ENCODE measurements at regions not wholly inside any gene's neighbourhood (a gene's known extent, or its start where the extent isn't known, plus 50 kb on each side); places are given as distances from the start of the nearest gene placed in this dataset.

GRCh38 chr9:129377181-129377580, 199.1 kb upstream of the IER5L start:
- no peak for DNase-seq

GRCh38 chr9:129375845-129376244, 197.8 kb upstream of the IER5L start:
- DNase-seq = no peak

GRCh38 chr9:129374651-129375050, 196.6 kb upstream of the IER5L start:
- no peak for DNase-seq

GRCh38 chr9:129374231-129374630, 196.2 kb upstream of the IER5L start:
- DNase-seq = no peak

- DNase-seq = no peak
Observed at GRCh38 chr9:129373361-129373760, 195.3 kb upstream of the IER5L start.

GRCh38 chr9:129370770-129371169, 192.7 kb upstream of the IER5L start:
- DNase-seq = no peak

GRCh38 chr9:129368444-129368978, 190.4 kb upstream of the IER5L start:
- no peak for DNase-seq

GRCh38 chr9:129367287-129367686, 189.2 kb upstream of the IER5L start:
- no peak for DNase-seq

- no peak for DNase-seq
Observed at GRCh38 chr9:129365196-129365595, 187.1 kb upstream of the IER5L start.

- DNase-seq = no peak
Observed at GRCh38 chr9:129363216-129363873, 185.3 kb upstream of the IER5L start.

GRCh38 chr9:129362287-129363000, 184.4 kb upstream of the IER5L start:
- no peak for DNase-seq

- DNase-seq = no peak
Observed at GRCh38 chr9:129361196-129361595, 183.1 kb upstream of the IER5L start.

GRCh38 chr9:129359916-129360536, 182.0 kb upstream of the IER5L start:
- no peak for DNase-seq

- no peak for DNase-seq
Observed at GRCh38 chr9:129359162-129359811, 181.2 kb upstream of the IER5L start.

- DNase-seq = no peak
Observed at GRCh38 chr9:129358621-129359154, 180.6 kb upstream of the IER5L start.

GRCh38 chr9:129357773-129358245, 179.7 kb upstream of the IER5L start:
- DNase-seq = no peak

- DNase-seq = no peak
Observed at GRCh38 chr9:129356871-129357772, 179.1 kb upstream of the IER5L start.

- no peak for DNase-seq
Observed at GRCh38 chr9:129355631-129356030, 177.6 kb upstream of the IER5L start.

GRCh38 chr9:129354498-129354897, 176.4 kb upstream of the IER5L start:
- DNase-seq = no peak

- no peak for DNase-seq
Observed at GRCh38 chr9:129353697-129354336, 175.8 kb upstream of the IER5L start.

- DNase-seq = no peak
Observed at GRCh38 chr9:129352146-129352865, 174.2 kb upstream of the IER5L start.

Data from CD4-positive, alpha-beta T cell treated with Interleukin-4 for 4 hours (primary cell).